NCI-H82 treated with DMSO at 0.1 percent for 48 hours (cell line): ENCODE measurements at regions not wholly inside any gene's neighbourhood (a gene's known extent, or its start where the extent isn't known, plus 50 kb on each side); places are given as distances from the start of the nearest gene placed in this dataset.

Experiments used
- DNase-seq: peaks from one replicate; lab custom pipeline; 2025; ENCODE audit not compliant: unreplicated experiment; lab: John Stamatoyannopoulos, UW

DNA sequence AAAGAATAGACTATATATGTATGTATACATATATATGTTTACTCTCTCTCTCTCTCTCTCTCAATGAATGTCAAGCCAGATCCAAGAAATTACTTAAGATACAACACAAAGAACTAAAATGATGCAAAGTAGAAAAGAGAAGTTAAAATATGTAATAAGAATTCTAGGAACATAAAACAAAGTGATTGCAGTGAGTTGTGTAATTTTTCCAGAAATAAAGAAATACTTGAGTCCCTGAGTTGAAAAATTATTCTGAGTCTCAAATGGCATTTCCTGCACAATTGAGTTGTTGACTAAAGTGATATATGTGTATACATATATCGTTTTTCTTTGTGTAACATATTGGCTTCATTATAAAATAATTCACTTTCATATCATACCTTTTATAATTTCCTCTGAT lies 262.4 kb downstream of the INSIG2 start:
- no peak for DNase-seq

GRCh38 chr2:118349365-118349764 lies 261.1 kb downstream of the INSIG2 start:
- no peak for DNase-seq

GRCh38 chr2:118348380-118349034 lies 260.2 kb downstream of the INSIG2 start:
- DNase-seq, result no peak

- no peak for DNase-seq
These were observed 257.2 kb downstream of the INSIG2 start for GRCh38 chr2:118345465-118345864.

DNA sequence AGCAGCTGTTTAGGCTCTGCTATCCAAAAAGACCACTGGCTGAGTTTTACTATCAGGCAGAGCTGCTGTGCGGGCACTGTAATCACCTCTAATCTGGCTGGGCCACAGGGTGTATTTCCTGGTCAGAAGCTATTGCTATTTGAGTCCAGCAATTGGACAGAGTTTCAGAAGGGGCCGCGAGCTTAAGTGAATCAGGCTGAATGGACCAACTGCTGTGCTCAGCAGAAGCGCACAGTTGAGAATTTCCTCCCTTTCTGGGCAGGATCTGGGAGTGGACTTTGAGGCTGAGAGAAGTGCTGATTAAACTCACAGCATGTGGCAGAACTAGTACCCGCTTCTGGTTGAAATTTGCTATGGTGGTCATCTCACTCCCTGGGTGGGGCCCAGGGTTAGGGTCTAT lies 251.8 kb downstream of the INSIG2 start:
- no peak for DNase-seq

DNA sequence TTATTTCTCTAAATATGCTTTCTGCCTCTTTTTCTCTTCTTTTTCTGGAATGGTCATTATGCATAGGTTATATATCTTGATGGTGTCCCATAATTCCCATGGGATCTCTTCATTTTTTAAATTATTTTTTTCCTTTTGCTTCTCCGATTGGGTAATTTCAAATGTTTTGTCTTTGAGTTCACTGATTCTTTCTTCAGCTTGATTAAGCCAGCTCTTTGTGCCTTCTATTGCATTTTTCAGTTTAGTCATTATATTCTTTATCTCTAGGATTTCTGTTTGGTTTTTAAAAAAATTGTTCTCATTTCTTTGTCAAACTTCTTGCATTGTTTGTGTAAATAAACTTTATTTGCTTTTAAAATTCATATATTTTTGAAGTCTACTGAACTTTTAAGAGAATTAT lies 251.1 kb downstream of the INSIG2 start:
- DNase-seq, result no peak

DNA sequence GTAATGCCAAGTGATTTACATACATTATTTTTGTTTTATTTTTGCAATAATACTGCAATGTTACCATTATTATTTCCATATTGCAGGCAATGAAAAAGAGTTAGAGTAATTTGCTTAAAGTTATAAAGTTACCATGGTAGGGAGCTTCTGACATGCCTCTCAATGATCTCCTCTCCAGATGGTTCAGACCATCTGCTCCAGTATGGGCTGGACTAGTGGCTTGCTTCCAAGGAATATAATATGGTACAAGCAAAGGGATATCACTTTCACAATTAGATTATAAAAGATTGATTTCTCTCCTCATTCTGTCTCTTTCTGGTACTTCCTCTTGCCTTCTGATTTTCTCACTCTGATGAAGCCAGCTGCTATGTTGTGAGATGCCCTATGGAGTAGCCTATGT lies 245.4 kb downstream of the INSIG2 start:
- DNase-seq, result peak; percentile 30

GRCh38 chr2:118325321-118325955 lies 237.2 kb downstream of the INSIG2 start:
- no peak for DNase-seq

GRCh38 chr2:118322406-118322805 lies 234.1 kb downstream of the INSIG2 start:
- no peak for DNase-seq

- DNase-seq, result no peak
These were observed 233.3 kb downstream of the INSIG2 start for GRCh38 chr2:118321432-118322105.

- DNase-seq, result no peak
These were observed 232.4 kb downstream of the INSIG2 start for GRCh38 chr2:118320658-118321057.

DNA sequence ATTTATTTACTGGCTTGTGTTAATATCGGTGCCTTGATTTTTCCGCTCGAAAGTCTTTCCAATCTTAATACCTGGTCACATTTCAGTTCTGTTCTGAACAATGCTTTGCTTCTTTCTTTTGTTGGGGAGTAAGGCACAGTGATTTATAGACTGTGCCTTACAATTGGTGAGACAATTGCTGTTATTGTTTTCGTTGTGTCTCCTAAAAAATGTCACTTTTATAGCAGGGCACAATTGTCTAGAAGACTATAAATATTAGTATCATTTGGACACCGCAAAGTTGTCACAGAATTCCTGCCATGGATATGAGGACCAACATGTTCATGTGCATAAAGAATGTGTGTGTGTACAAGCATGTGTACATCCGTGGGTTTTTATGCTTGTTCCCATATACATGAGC lies 231.9 kb downstream of the INSIG2 start:
- DNase-seq, result no peak

DNA sequence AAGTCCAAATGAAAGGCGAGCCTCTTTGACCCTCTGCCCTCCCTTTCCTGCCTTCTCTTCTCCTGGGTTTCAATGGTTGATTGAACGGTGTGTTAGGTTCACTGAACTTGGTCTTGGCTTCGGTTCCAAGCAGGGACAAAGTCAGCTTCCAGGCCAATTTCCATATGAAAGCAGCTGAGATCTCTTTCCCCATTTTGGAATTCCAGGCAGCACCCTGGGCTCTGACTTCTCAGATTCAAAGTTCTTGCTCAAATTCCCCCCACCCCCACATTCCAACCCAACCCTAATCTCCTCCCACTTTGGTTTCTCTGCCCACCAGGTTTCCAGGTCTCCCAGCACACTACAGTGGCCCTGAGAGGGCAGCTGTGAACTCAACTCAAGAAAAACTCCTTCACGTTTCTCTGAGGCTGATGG lies 231.0 kb downstream of the INSIG2 start:
- no peak for DNase-seq

- DNase-seq, result no peak
These were observed 227.3 kb downstream of the INSIG2 start for GRCh38 chr2:118315606-118316005.

DNA sequence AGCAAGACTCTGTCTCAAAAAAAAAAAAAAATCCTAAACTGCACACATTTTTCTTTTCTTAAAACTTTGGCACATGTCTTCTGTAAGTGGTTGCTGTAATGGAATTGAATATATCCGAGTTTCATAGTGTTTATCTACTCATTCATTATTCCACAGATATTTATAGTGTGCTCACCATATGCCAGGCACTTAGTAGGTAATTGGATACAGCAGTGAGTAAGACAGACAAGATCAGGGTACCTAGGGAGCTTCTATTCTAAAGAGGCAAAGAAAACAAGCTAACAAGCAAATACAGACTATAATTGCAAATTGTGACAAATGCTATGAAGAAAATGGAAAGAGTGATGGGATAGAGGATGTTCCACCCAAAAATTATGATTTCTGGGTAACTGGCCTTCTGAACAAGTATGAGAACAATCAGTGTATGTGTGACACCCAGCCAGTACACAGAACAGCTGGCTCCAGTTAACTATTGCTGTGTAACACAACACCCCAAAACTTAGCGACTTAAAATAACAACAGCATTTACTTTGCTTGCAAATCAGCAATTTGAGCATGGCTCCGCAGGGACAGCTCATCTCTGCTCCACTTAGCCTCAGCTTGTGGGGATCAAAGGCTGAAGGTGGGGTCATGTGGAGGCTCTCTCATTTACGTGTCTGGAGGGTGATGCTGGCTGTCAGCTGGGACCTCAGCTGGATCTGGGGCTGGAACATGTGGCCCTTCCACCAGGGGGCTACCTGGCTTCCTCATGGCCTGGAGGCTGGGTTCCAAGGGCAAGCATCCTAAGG lies 224.9 kb downstream of the INSIG2 start:
- DNase-seq, result peak; percentile 4

DNA sequence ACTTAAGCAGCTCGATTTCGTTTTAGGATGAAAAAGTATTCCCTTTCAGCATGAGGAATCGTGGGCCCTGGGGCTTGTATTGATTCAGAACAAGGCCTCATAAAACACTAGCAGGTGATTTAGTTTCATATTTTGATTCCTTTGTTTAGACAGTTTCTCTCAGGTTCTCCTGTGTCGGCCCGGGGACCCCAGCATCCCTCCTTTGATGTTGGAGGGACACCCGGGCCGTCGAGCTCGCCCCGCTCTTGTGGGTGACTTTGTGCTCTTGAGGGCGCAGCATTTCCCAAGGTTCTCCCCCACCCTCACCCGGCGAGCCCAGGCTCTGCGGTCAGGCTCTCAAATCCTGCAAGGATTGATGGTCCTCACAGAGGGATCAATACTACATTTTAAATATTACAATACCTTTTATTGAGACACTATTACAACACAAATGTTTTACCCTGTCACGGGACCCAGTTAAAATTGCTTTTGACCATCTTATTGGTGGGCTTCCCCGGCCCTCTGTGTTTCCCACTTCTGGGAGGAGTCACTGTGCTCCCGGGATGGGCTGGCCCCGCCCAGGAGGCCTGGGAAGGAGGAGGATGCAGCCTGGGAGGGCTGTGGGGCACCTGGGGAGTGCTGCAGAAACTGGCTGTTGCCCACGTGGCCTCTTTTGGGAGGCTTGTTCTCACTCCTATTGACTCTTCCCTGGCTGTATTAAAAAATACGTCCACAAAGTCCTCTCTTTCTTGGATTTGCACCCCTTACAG lies 222.6 kb downstream of the INSIG2 start:
- no peak for DNase-seq

DNA sequence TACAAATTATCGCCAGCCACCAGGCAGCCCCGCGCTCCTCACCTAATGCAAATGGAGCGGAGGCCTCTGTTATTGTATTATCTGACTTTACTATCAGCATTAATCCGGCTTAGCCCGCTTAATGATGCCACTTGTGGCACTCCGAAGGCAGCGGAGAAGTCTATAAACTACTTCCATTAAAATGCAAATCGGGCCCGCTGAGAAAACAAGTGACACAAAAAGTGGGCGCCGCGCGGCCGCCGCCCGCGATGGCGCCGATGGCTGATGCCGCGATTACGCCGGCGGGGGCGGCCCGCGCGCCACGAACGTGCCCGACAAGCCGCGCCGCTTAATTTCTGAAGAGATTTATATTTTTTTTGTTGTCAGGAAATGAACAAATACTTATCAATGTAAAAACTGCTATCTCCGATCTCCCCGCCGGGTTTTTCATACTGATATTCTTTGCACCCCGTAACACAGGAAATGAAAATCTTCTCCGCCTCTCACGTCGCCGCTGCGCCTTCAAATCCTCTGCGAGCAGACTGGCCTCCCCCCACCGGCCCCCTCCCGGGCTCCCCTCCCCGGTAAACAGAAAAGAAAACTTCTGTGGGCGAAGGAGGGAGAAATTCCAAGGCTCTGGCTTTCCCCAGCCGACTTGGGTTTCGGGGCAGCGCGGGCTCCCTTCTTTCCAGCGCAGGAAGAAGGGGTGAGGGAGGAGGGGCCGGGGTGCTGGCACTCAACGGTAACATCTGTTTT lies 221.8 kb downstream of the INSIG2 start:
- peak; percentile 86 for DNase-seq

GRCh38 chr2:118309257-118309945 lies 221.1 kb downstream of the INSIG2 start:
- DNase-seq, result no peak

GRCh38 chr2:118307864-118308263 lies 219.6 kb downstream of the INSIG2 start:
- DNase-seq, result no peak

DNA sequence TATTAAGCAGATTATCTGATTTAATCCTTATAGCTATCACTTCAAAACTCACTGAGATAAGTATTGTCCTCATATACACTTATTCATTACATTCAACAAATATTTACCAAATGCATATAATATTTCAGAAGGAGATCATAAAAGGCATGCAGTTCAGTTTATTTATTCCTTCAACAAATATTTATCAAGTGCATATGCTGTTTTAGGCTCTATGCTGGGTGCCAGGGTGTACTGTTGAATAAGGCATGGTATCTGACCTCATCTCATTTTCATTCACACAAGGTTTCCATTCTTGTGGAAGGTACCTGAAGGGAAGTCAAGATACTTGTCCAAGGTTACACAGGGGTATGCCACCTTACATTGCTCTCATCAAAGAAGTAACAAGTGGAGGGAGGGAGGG lies 213.0 kb downstream of the INSIG2 start:
- no peak for DNase-seq
